GM10248 (cell line): ENCODE measurements at regions not wholly inside any gene's neighbourhood (a gene's known extent, or its start where the extent isn't known, plus 50 kb on each side); places are given as distances from the start of the nearest gene placed in this dataset.

ENCODE experiments used
- CTCF ChIA-PET: fragments of 300-600 bp; sonication (Branson Sonifier 250); formaldehyde crosslinking; extraction: SDS; loops from one replicate; lab custom pipeline; 2021; ENCODE audit warnings: antibody characterized with exemption; lab: Yijun Ruan, JAX
- POLR2A ChIA-PET: fragments of 350-650 bp; sonication (Branson Sonifier 250); formaldehyde crosslinking; extraction: SDS; loops from one replicate; lab custom pipeline; 2020; ENCODE audit warnings: antibody characterized with exemption; lab: Yijun Ruan, JAX
- DNase-seq: peaks from one replicate; pipeline ENCODE4 v3.0.0; 2012; ENCODE audit errors: extremely low spot score
- TF ChIP-seq, protein P1 (sequence below): IDR thresholded peaks from 2 replicates; pipeline ENCODE4 v1.5.1; 2012; ENCODE audit warnings: mild to moderate bottlenecking, low read depth; ENCODE audit errors: extremely low read depth, missing control alignments, control extremely low read depth

DNA sequence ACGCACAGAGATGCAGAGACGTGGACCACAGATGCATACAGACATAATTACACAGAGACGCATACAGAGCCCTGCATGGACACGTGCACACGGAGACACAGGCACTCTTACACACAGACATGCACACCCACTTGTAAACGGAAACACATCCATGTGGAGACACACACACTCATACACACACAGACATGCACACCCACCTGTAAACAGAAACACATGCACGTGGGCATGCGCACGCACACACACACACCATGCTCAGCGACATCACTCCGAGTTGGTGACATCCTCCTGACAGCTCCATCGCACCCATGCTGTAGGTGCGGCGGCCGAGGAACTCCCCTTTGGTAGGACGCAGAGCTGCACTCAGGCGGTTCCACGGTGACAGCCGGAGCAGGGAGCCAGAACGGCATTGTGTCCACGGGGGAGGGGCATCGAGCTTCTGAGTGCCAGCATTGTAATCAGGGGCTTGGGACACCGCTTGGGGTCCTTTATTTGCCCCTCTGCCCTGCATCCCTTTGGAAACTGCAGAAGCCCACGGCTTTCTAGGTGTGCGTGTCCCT, 233.5 kb downstream of the RBFOX3 start:
- DNase-seq, result no peak
- POLR2A ChIA-PET, result no interaction called here
- CTCF ChIA-PET, result no interaction called here
- TF ChIP-seq, protein P1, sequence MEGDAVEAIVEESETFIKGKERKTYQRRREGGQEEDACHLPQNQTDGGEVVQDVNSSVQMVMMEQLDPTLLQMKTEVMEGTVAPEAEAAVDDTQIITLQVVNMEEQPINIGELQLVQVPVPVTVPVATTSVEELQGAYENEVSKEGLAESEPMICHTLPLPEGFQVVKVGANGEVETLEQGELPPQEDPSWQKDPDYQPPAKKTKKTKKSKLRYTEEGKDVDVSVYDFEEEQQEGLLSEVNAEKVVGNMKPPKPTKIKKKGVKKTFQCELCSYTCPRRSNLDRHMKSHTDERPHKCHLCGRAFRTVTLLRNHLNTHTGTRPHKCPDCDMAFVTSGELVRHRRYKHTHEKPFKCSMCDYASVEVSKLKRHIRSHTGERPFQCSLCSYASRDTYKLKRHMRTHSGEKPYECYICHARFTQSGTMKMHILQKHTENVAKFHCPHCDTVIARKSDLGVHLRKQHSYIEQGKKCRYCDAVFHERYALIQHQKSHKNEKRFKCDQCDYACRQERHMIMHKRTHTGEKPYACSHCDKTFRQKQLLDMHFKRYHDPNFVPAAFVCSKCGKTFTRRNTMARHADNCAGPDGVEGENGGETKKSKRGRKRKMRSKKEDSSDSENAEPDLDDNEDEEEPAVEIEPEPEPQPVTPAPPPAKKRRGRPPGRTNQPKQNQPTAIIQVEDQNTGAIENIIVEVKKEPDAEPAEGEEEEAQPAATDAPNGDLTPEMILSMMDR, result no peak

- TF ChIP-seq, protein P1, result no peak
- ChIA-PET CTCF (interaction anchor here (0.9 kb wide), 1 partner anchor 17 kb away, joined by 3 read pairs; no protein-coding TSS in a partner anchor), POLR2A (no interaction called here)
- no peak for DNase-seq
Measured at GRCh38 chr17:79374807-79375206, 236.0 kb downstream of the RBFOX3 start.

GRCh38 chr17:79374087-79374689, 236.7 kb downstream of the RBFOX3 start:
- TF ChIP-seq, protein P1, result no peak
- no peak for DNase-seq
- ChIA-PET CTCF (interaction anchor here (1.0 kb wide), 1 partner anchor 27 kb away, joined by 3 read pairs; no protein-coding TSS in a partner anchor), POLR2A (no interaction called here)

- ChIA-PET POLR2A (no interaction called here), CTCF (interaction anchor here (0.9 to 1.2 kb wide), 3 partner anchors 20 to 28 kb away, joined by 3 to 4 read pairs (median 4); no protein-coding TSS in a partner anchor)
- no peak for DNase-seq
- TF ChIP-seq, protein P1, result no peak
Measured at GRCh38 chr17:79372470-79373238, 238.2 kb downstream of the RBFOX3 start.

GRCh38 chr17:79371984-79372383, 238.9 kb downstream of the RBFOX3 start:
- TF ChIP-seq, protein P1, result no peak
- CTCF ChIA-PET, result no interaction called here
- no peak for DNase-seq
- POLR2A ChIA-PET, result no interaction called here

DNA sequence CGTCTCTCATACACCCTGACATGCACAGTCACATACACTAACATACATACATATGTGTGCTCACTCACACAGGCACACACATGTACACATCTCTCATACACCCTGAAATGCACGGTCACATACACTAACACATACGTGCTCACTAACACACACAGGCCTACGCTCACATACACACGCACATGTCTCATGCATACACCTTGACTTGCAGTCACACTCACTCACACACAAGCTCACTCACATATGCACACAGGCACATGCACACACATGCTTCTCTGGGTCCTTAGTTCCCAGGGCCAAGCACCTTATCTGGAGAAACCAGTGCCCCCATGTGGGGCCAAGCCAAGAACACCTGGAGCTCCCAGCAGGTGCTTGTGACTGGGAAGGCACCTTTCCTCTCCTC, 240.3 kb downstream of the RBFOX3 start:
- CTCF ChIA-PET, result no interaction called here
- TF ChIP-seq, protein P1, result no peak
- no peak for DNase-seq
- POLR2A ChIA-PET, result no interaction called here
